ENCODE measurements at regions not wholly inside any gene's neighbourhood (a gene's known extent, or its start where the extent isn't known, plus 50 kb on each side); places are given as distances from the start of the nearest gene placed in this dataset.

DNA sequence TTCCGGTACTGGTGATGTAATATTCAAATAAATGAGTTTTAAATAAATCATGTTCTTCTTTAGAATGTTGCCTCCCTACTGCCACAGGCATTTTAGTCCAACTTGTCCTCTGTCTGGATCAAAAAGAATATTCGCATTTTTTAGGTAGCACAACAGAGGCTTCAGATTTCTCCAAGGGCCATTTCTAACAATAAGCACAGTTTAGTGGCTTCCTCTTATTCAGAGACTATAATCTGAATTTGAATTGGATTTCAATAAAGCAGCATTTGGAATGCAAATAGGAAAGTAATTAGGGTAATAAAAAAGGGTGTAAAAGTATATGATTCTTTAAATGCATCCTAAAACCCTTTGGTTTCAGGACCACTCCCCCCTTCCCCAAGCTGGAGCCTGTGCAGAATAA lies 167.9 kb upstream of the GLRA2 start:
- TF ChIP-seq, protein P1, sequence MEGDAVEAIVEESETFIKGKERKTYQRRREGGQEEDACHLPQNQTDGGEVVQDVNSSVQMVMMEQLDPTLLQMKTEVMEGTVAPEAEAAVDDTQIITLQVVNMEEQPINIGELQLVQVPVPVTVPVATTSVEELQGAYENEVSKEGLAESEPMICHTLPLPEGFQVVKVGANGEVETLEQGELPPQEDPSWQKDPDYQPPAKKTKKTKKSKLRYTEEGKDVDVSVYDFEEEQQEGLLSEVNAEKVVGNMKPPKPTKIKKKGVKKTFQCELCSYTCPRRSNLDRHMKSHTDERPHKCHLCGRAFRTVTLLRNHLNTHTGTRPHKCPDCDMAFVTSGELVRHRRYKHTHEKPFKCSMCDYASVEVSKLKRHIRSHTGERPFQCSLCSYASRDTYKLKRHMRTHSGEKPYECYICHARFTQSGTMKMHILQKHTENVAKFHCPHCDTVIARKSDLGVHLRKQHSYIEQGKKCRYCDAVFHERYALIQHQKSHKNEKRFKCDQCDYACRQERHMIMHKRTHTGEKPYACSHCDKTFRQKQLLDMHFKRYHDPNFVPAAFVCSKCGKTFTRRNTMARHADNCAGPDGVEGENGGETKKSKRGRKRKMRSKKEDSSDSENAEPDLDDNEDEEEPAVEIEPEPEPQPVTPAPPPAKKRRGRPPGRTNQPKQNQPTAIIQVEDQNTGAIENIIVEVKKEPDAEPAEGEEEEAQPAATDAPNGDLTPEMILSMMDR (conservative IDR thresholded peaks at IDR 0.05; ENCODE audit: low read length) = no peak
- no peak for TF ChIP-seq EZH2phosphoT487 (IDR thresholded peaks at IDR 0.05; ENCODE audit: borderline replicate concordance)

All from Loucy (cell line).